ENCODE measurements at regions not wholly inside any gene's neighbourhood (a gene's known extent, or its start where the extent isn't known, plus 50 kb on each side); places are given as distances from the start of the nearest gene placed in this dataset.

GRCh38 chr4:83178029-83178428 is 63.5 kb upstream of the PLAC8 start:
- TF ChIP-seq, protein P1, sequence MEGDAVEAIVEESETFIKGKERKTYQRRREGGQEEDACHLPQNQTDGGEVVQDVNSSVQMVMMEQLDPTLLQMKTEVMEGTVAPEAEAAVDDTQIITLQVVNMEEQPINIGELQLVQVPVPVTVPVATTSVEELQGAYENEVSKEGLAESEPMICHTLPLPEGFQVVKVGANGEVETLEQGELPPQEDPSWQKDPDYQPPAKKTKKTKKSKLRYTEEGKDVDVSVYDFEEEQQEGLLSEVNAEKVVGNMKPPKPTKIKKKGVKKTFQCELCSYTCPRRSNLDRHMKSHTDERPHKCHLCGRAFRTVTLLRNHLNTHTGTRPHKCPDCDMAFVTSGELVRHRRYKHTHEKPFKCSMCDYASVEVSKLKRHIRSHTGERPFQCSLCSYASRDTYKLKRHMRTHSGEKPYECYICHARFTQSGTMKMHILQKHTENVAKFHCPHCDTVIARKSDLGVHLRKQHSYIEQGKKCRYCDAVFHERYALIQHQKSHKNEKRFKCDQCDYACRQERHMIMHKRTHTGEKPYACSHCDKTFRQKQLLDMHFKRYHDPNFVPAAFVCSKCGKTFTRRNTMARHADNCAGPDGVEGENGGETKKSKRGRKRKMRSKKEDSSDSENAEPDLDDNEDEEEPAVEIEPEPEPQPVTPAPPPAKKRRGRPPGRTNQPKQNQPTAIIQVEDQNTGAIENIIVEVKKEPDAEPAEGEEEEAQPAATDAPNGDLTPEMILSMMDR (IDR thresholded peaks at IDR 0.05; ENCODE audit: low read length), result no peak
- TF ChIP-seq EZH2 (IDR thresholded peaks at IDR 0.05; ENCODE audit: borderline replicate concordance, low read length), result no peak

Data from OCI-LY1 (cell line).